Fibroblast of lung (primary cell): ENCODE measurements at regions not wholly inside any gene's neighbourhood (a gene's known extent, or its start where the extent isn't known, plus 50 kb on each side); places are given as distances from the start of the nearest gene placed in this dataset.

ENCODE experiments used
- CTCF ChIP-seq, 2 donors: IDR thresholded peaks in 1 of 2; conservative IDR thresholded peaks in 1 of 2; 1 replicate in 1 of 2; 2 replicates in 1 of 2; pipeline ENCODE4 v1.5.1; 2011 to 2012; ENCODE audit warnings: low read length in 2 of 2, control low read depth in 1 of 2, inconsistent platforms in 1 of 2, low read depth in 1 of 2, mild to moderate bottlenecking in 1 of 2
- EZH2 ChIP-seq: IDR thresholded peaks from 2 replicates; pipeline ENCODE4 v1.5.1; 2012; ENCODE audit warnings: low read length, control low read depth, mild to moderate bottlenecking; ENCODE audit errors: missing control alignments

GRCh38 chr3:59284926-59285325 lies 235.1 kb upstream of the CFAP20DC start:
- TF ChIP-seq CTCF (conservative IDR thresholded peaks at IDR 0.05 in 1 of 2, IDR thresholded peaks at IDR 0.05 in 1 of 2; ENCODE audit: low read depth in 1 of 2, low read length in 2 of 2) (no peak), EZH2 (no peak)
